Muscle of arm (tissue), 1 donor: ENCODE measurements at regions not wholly inside any gene's neighbourhood (a gene's known extent, or its start where the extent isn't known, plus 50 kb on each side); places are given as distances from the start of the nearest gene placed in this dataset.

Experiments
- DNase-seq: peaks from one replicate; pipeline ENCODE4 v3.0.0-alpha.2; 2013

- DNase-seq, result no peak
Observed at GRCh38 chr20:10724449-10725173, 50.8 kb upstream of the JAG1 start.

- no peak for DNase-seq
Observed at GRCh38 chr20:10728873-10729670, 55.3 kb upstream of the JAG1 start.

GRCh38 chr20:10729785-10730184 is 56.0 kb upstream of the JAG1 start:
- DNase-seq, result no peak

GRCh38 chr20:10730629-10731183 is 56.9 kb upstream of the JAG1 start:
- DNase-seq, result no peak

GRCh38 chr20:10731190-10731965 is 57.6 kb upstream of the JAG1 start:
- no peak for DNase-seq

GRCh38 chr20:10733122-10733521 is 59.3 kb upstream of the JAG1 start:
- no peak for DNase-seq

GRCh38 chr20:10735195-10735949 is 61.6 kb upstream of the JAG1 start:
- DNase-seq, result no peak

- DNase-seq, result no peak
Observed at GRCh38 chr20:10739134-10739533, 65.3 kb upstream of the JAG1 start.

GRCh38 chr20:10739566-10739965 is 65.8 kb upstream of the JAG1 start:
- DNase-seq, result no peak

- DNase-seq, result no peak
Observed at GRCh38 chr20:10741060-10741459, 67.3 kb upstream of the JAG1 start.

GRCh38 chr20:10745790-10746189 is 72.0 kb upstream of the JAG1 start:
- DNase-seq, result no peak

- DNase-seq, result no peak
Observed at GRCh38 chr20:10747019-10747418, 73.2 kb upstream of the JAG1 start.

GRCh38 chr20:10749084-10749483 is 75.3 kb upstream of the JAG1 start:
- no peak for DNase-seq

- no peak for DNase-seq
Observed at GRCh38 chr20:10752206-10752605, 78.4 kb upstream of the JAG1 start.

GRCh38 chr20:10754824-10755223 is 81.0 kb upstream of the JAG1 start:
- no peak for DNase-seq

- DNase-seq, result no peak
Observed at GRCh38 chr20:10758446-10758845, 84.6 kb upstream of the JAG1 start.

- no peak for DNase-seq
Observed at GRCh38 chr20:10761232-10761631, 87.4 kb upstream of the JAG1 start.

GRCh38 chr20:10761786-10762185 is 88.0 kb upstream of the JAG1 start:
- no peak for DNase-seq

GRCh38 chr20:10762216-10762615 is 88.4 kb upstream of the JAG1 start:
- DNase-seq, result no peak

- no peak for DNase-seq
Observed at GRCh38 chr20:10763112-10763511, 89.3 kb upstream of the JAG1 start.

GRCh38 chr20:10769700-10770099 is 95.9 kb upstream of the JAG1 start:
- no peak for DNase-seq

- DNase-seq, result no peak
Observed at GRCh38 chr20:10770753-10771152, 97.0 kb upstream of the JAG1 start.
